ENCODE measurements at regions not wholly inside any gene's neighbourhood (a gene's known extent, or its start where the extent isn't known, plus 50 kb on each side); places are given as distances from the start of the nearest gene placed in this dataset.

- no peak for ATAC-seq
- Mint-ChIP-seq H3K27me3 (ENCODE audit: insufficient read depth, low read depth, poor library complexity) (no peaks in the 10 kb centered on the region), H3K27ac (no peak overlapping the region), H3K4me3 (no peak overlapping the region), H3K4me1 (no peaks in the 10 kb centered on the region), H3K36me3 (ENCODE audit: low read depth) (peaks cover 3% of the 10 kb centered on the region; the same call in 1 of the 3 replicates), H3K9me3 (peaks cover 6% of the 10 kb centered on the region; the same call in 2 of the 3 replicates)
- TF ChIP-seq CTCF (conservative IDR thresholded peaks at IDR 0.05; ENCODE audit: low read depth in 2 of 2) (no peak), NANOG (IDR thresholded peaks at IDR 0.05; ENCODE audit: borderline replicate concordance) (no peak), CREB1 (CRISPR knock-in tag; IDR thresholded peaks at IDR 0.05; ENCODE audit: low read depth) (no peak), ZNF114 (CRISPR knock-in tag; IDR thresholded peaks at IDR 0.05) (no peak), ZNF331 (CRISPR knock-in tag; IDR thresholded peaks at IDR 0.05; ENCODE audit: low read depth) (no peak), REST (IDR thresholded peaks at IDR 0.05; ENCODE audit: unreplicated experiment) (no peak), EZH2 (IDR thresholded peaks at IDR 0.05; ENCODE audit: low read depth, unreplicated experiment) (no peak), ETS1 (IDR thresholded peaks at IDR 0.05) (no peak), JUNB (IDR thresholded peaks at IDR 0.05; ENCODE audit: unreplicated experiment) (no peak), ZNF462 (CRISPR knock-in tag; IDR thresholded peaks at IDR 0.05) (no peak), STAT1 (IDR thresholded peaks at IDR 0.05; ENCODE audit: unreplicated experiment) (no peak), EZH2phosphoT487 (IDR thresholded peaks at IDR 0.05; ENCODE audit: unreplicated experiment) (no peak), POLR2AphosphoS5 (IDR thresholded peaks at IDR 0.05; ENCODE audit: low read depth) (no peak)
- H3K4me3 ChIP-seq, result no peak overlapping the region
- H2AFZ ChIP-seq, result no peak overlapping the region
- no peak overlapping the region for H3K4me2 ChIP-seq
- H4K20me1 ChIP-seq (replicated peaks; ENCODE audit: insufficient read depth), result no peaks in the 10 kb centered on the region; the same call in 1 of the 2 replicates
- H3K4me1 ChIP-seq (ENCODE audit: insufficient read depth), result no peaks in the 10 kb centered on the region
- no peaks in the 10 kb centered on the region for H3K27me3 ChIP-seq (ENCODE audit: insufficient read depth)
- H3K9me2 ChIP-seq (ENCODE audit: insufficient read depth), result peaks cover 12% of the 10 kb centered on the region; the same call in 1 of the 2 replicates
- H3F3A ChIP-seq (replicated peaks; ENCODE audit: low read depth), result no peaks in the 10 kb centered on the region
- H3K27ac ChIP-seq (ENCODE audit: low read depth), result no peak overlapping the region
- DNase-seq (ENCODE audit: low spot score), result no peak
- H3K36me3 ChIP-seq (ENCODE audit: insufficient read depth), result no peaks in the 10 kb centered on the region
- H3K79me2 ChIP-seq (replicated peaks; ENCODE audit: insufficient read depth), result no peaks in the 10 kb centered on the region
Observed at GRCh38 chr2:67660015-67660602, 263.0 kb downstream of the ETAA1 start.
